Karpas-422 (cell line): ENCODE measurements at regions not wholly inside any gene's neighbourhood (a gene's known extent, or its start where the extent isn't known, plus 50 kb on each side); places are given as distances from the start of the nearest gene placed in this dataset.

Source experiments
- DNase-seq: peaks from one replicate; pipeline ENCODE4 v3.0.0-alpha.2; 2015
- H2AFZ ChIP-seq: fragments of 200-600 bp; sonication (generic); 2 replicates; pipeline ENCODE4 v1.6.1; 2014; ENCODE audit warnings: antibody characterized with exemption, low read length, mixed read lengths
- H3K27ac ChIP-seq: fragments of 200-600 bp; sonication (generic); 2 replicates; pipeline ENCODE4 v1.5.1; 2014; ENCODE audit warnings: mild to moderate bottlenecking, low read length, moderate library complexity
- H3K27me3 ChIP-seq: fragments of 200-600 bp; sonication (generic); 2 replicates; pipeline ENCODE4 v1.6.1; 2014; ENCODE audit warnings: low read length, mixed read lengths
- H3K36me3 ChIP-seq: fragments of 200-600 bp; sonication (generic); 2 replicates; pipeline ENCODE4 v1.6.1; 2014; ENCODE audit warnings: low read length, mixed read lengths; ENCODE audit not compliant: insufficient read depth
- H3K4me1 ChIP-seq: fragments of 200-600 bp; sonication (generic); 2 replicates; pipeline ENCODE4 v1.6.1; 2014; ENCODE audit warnings: mild to moderate bottlenecking, low read length, mixed read lengths
- H3K4me2 ChIP-seq: fragments of 200-600 bp; sonication (generic); 2 replicates; pipeline ENCODE4 v1.6.1; 2014; ENCODE audit warnings: low read length, low read depth, mild to moderate bottlenecking; ENCODE audit not compliant: poor library complexity, severe bottlenecking
- H3K4me3 ChIP-seq: fragments of 200-600 bp; sonication (generic); 2 replicates; pipeline ENCODE4 v1.5.1; 2014; ENCODE audit warnings: mild to moderate bottlenecking, antibody characterized with exemption, low read length, mixed read lengths
- H3K79me2 ChIP-seq: fragments of 200-600 bp; sonication (generic); 2 replicates; pipeline ENCODE4 v1.6.1; 2014; ENCODE audit warnings: mild to moderate bottlenecking, low read length, mixed read lengths
- H3K9ac ChIP-seq: fragments of 200-600 bp; sonication (generic); 2 replicates; pipeline ENCODE4 v1.6.0; 2014; ENCODE audit warnings: low read length
- H3K9me2 ChIP-seq: fragments of 200-600 bp; sonication (generic), shearing (Covaris generic); replicated peaks from 2 replicates; pipeline ENCODE4 v1.6.0; 2014; ENCODE audit warnings: mild to moderate bottlenecking, low read length, moderate library complexity; ENCODE audit not compliant: insufficient read depth
- H3K9me3 ChIP-seq: fragments of 300-700, 200-600 bp; sonication (generic); 2 replicates; pipeline ENCODE4 v1.6.1; 2014; ENCODE audit warnings: low read length, mixed read lengths
- H4K20me1 ChIP-seq: fragments of 200-600 bp; sonication (generic); 2 replicates; pipeline ENCODE4 v1.6.1; 2014; ENCODE audit warnings: mild to moderate bottlenecking, antibody characterized with exemption, low read length, low read depth; ENCODE audit not compliant: insufficient read depth

- Histone ChIP-seq H3K4me2 (no peak overlapping the region), H2AFZ (no peak overlapping the region), H3K36me3 (no peaks in the 10 kb centered on the region), H3K27ac (no peak overlapping the region), H3K4me3 (no peak overlapping the region), H3K27me3 (peaks cover 3% of the 10 kb centered on the region; the same call in 1 of the 2 replicates), H3K79me2 (no peaks in the 10 kb centered on the region), H3K4me1 (no peaks in the 10 kb centered on the region), H3K9me2 (no peaks in the 10 kb centered on the region), H3K9ac (no peak overlapping the region), H4K20me1 (no peaks in the 10 kb centered on the region), H3K9me3 (no peaks in the 10 kb centered on the region)
- no peak for DNase-seq
Measured at GRCh38 chr5:68662804-68663307, 431.0 kb upstream of the SLC30A5 start.

GRCh38 chr5:68669864-68670575 lies 423.8 kb upstream of the SLC30A5 start:
- Histone ChIP-seq H3K27me3 (no peaks in the 10 kb centered on the region), H3K9ac (no peak overlapping the region), H3K4me3 (no peak overlapping the region), H3K9me3 (no peaks in the 10 kb centered on the region), H3K9me2 (no peaks in the 10 kb centered on the region), H3K4me2 (no peak overlapping the region), H3K36me3 (no peaks in the 10 kb centered on the region), H4K20me1 (no peaks in the 10 kb centered on the region), H2AFZ (no peak overlapping the region), H3K79me2 (no peaks in the 10 kb centered on the region), H3K4me1 (no peaks in the 10 kb centered on the region), H3K27ac (no peak overlapping the region)
- DNase-seq: no peak

- Histone ChIP-seq H3K36me3 (no peaks in the 10 kb centered on the region), H2AFZ (no peak overlapping the region), H3K4me3 (no peak overlapping the region), H3K9ac (no peak overlapping the region), H3K4me2 (no peak overlapping the region), H3K4me1 (no peaks in the 10 kb centered on the region), H3K9me2 (no peaks in the 10 kb centered on the region), H3K79me2 (no peaks in the 10 kb centered on the region), H3K9me3 (no peaks in the 10 kb centered on the region), H3K27me3 (no peaks in the 10 kb centered on the region; the same call in 1 of the 2 replicates), H4K20me1 (no peaks in the 10 kb centered on the region), H3K27ac (no peak overlapping the region)
- DNase-seq: no peak
Measured at GRCh38 chr5:68673106-68673822, 420.6 kb upstream of the SLC30A5 start.

GRCh38 chr5:68673823-68674180 lies 420.0 kb upstream of the SLC30A5 start:
- no peak overlapping the region for H3K4me2 ChIP-seq
- no peak overlapping the region for H3K27ac ChIP-seq
- H3K9me3 ChIP-seq: no peaks in the 10 kb centered on the region
- H4K20me1 ChIP-seq: no peaks in the 10 kb centered on the region
- H3K36me3 ChIP-seq: no peaks in the 10 kb centered on the region
- no peaks in the 10 kb centered on the region for H3K9me2 ChIP-seq
- H3K4me1 ChIP-seq: no peaks in the 10 kb centered on the region
- no peaks in the 10 kb centered on the region; the same call in 1 of the 2 replicates for H3K27me3 ChIP-seq
- no peak overlapping the region for H3K4me3 ChIP-seq
- H3K79me2 ChIP-seq: no peaks in the 10 kb centered on the region
- no peak overlapping the region for H2AFZ ChIP-seq
- DNase-seq: no peak
- no peak overlapping the region for H3K9ac ChIP-seq

GRCh38 chr5:68679041-68679440 lies 414.8 kb upstream of the SLC30A5 start:
- Histone ChIP-seq H3K36me3 (no peaks in the 10 kb centered on the region), H3K9me2 (no peaks in the 10 kb centered on the region), H3K79me2 (no peaks in the 10 kb centered on the region), H3K27ac (no peak overlapping the region), H3K4me2 (no peak overlapping the region), H3K4me3 (no peak overlapping the region), H2AFZ (no peak overlapping the region), H3K9ac (no peak overlapping the region), H3K9me3 (no peaks in the 10 kb centered on the region), H4K20me1 (no peaks in the 10 kb centered on the region), H3K4me1 (no peaks in the 10 kb centered on the region), H3K27me3 (no peaks in the 10 kb centered on the region; the same call in 1 of the 2 replicates)
- DNase-seq: no peak

- no peaks in the 10 kb centered on the region for H3K4me1 ChIP-seq
- no peak overlapping the region for H3K4me3 ChIP-seq
- no peak overlapping the region for H3K9ac ChIP-seq
- H2AFZ ChIP-seq: no peak overlapping the region
- no peak overlapping the region for H3K27ac ChIP-seq
- H3K4me2 ChIP-seq: no peak overlapping the region
- H3K9me2 ChIP-seq: no peaks in the 10 kb centered on the region
- no peaks in the 10 kb centered on the region for H3K36me3 ChIP-seq
- no peaks in the 10 kb centered on the region; the same call in 1 of the 2 replicates for H3K27me3 ChIP-seq
- H4K20me1 ChIP-seq: no peaks in the 10 kb centered on the region
- no peaks in the 10 kb centered on the region for H3K79me2 ChIP-seq
- no peaks in the 10 kb centered on the region for H3K9me3 ChIP-seq
- no peak for DNase-seq
Measured at GRCh38 chr5:68680366-68680765, 413.4 kb upstream of the SLC30A5 start.

DNA sequence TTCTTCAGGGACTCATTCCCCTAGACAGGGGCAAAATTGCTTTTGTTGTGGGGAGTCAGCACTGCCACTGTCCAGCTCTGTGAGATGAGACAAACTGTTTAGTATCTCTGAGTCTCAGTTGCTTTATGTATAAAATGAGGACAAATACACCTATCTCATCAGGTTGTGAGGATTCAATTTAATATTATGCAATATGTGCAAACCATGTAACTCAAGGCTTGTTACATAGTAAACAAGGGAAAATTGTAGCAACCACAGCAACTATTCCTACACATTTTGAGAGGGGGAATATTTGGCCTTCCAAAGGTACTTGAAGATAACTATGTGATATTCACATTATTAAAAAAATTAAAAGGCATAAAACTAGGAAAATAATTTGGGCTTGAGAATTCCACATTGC lies 411.9 kb upstream of the SLC30A5 start:
- Histone ChIP-seq H3K9ac (no peak overlapping the region), H3K9me3 (no peaks in the 10 kb centered on the region), H3K27me3 (no peaks in the 10 kb centered on the region), H3K4me1 (no peaks in the 10 kb centered on the region), H3K79me2 (no peaks in the 10 kb centered on the region), H3K4me2 (no peak overlapping the region), H2AFZ (no peak overlapping the region), H3K9me2 (no peaks in the 10 kb centered on the region), H3K4me3 (no peak overlapping the region), H3K27ac (no peak overlapping the region), H3K36me3 (no peaks in the 10 kb centered on the region), H4K20me1 (no peaks in the 10 kb centered on the region)
- no peak for DNase-seq

DNA sequence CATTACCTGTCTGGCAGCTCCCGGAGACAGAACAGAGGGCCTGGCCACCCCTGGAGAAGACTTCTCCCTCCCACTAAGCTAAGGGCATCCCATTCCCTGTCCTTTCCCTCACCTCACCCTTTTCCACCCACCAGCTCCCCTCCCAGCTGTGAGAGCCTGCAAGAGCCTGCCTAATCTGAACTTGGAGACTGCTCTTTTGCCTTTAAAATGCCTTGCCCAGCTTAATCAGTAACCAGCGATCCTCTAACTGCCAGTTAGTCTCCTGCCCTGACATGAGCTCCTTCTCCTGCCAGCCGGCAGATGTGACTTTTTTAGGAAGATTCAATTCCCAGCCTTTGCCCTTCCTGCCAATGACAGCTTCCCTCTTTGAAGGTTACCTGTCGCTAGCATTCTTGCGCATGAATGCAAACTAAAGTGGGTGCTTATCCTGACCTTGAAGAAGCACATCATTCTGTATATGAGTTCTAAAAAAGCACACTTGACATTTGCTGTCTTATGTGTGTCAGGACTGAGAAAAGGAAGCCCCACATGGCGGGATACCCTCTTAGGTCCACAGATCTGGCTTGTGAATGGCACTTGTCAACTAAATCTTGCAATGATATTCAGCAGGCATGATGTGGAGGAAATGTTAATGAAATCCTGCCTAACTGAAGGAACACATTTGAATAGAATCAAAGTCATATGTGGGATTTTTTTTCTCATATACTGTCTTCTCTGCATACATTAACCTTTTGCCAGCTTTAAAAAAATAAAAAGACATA lies 411.2 kb upstream of the SLC30A5 start:
- Histone ChIP-seq H3K4me2 (no peak overlapping the region), H4K20me1 (no peaks in the 10 kb centered on the region)

More for the DNA sequence above, 411.2 kb upstream of the SLC30A5 start:
- no peaks in the 10 kb centered on the region for H3K9me2 ChIP-seq
- no peaks in the 10 kb centered on the region for H3K27me3 ChIP-seq
- no peak overlapping the region for H3K4me3 ChIP-seq
- H3K9ac ChIP-seq: no peak overlapping the region
- H3K36me3 ChIP-seq: no peaks in the 10 kb centered on the region
- no peaks in the 10 kb centered on the region for H3K79me2 ChIP-seq
- no peak overlapping the region for H3K27ac ChIP-seq
- no peaks in the 10 kb centered on the region for H3K9me3 ChIP-seq
- H3K4me1 ChIP-seq: no peaks in the 10 kb centered on the region
- no peak for DNase-seq
- H2AFZ ChIP-seq: no peak overlapping the region
